ENCODE measurements at regions not wholly inside any gene's neighbourhood (a gene's known extent, or its start where the extent isn't known, plus 50 kb on each side); places are given as distances from the start of the nearest gene placed in this dataset.

GRCh38 chr11:86728562-86728961 lies 56.1 kb upstream of the ME3 start:
- Histone ChIP-seq H3K4me3 (ENCODE audit: low read depth, low read length) (no peak overlapping the region), H3K27ac (ENCODE audit: extremely low read depth, low read depth, low read length) (no peak overlapping the region), H3K4me1 (ENCODE audit: control insufficient read depth, insufficient read depth, low read length) (no peaks in the 10 kb centered on the region), H3K9me3 (ENCODE audit: control insufficient read depth, insufficient read depth, low read depth, low read length) (no peaks in the 10 kb centered on the region), H3K36me3 (ENCODE audit: control insufficient read depth in 2 of 2, insufficient read depth in 1 of 2, low read length in 2 of 2) (no peaks in the 10 kb centered on the region)
- CTCF ChIA-PET, result interaction anchor here (0.6 to 0.7 kb wide), 2 partner anchors 54 to 67 kb away, joined by 3 read pairs; no protein-coding TSS in a partner anchor
- TF ChIP-seq ZNF629 (tag by site-specific recombination; IDR thresholded peaks at IDR 0.05), result no peak
- no peak for TF ChIP-seq ZNF426 (tag by site-specific recombination; IDR thresholded peaks at IDR 0.05)
- TF ChIP-seq ZIC2 (tag by site-specific recombination; IDR thresholded peaks at IDR 0.05), result no peak
- no peak for TF ChIP-seq BCL11A (tag by site-specific recombination; IDR thresholded peaks at IDR 0.05; ENCODE audit: low read depth)
- no peak for TF ChIP-seq ZNF747 (tag by site-specific recombination; IDR thresholded peaks at IDR 0.05)
- POLR2A ChIA-PET, result no interaction called here

GRCh38 chr11:86726770-86727504 lies 54.5 kb upstream of the ME3 start:
- TF ChIP-seq SETDB1 (IDR thresholded peaks at IDR 0.05; ENCODE audit: insufficient read length, low read length) (no peak), SALL2 (tag by site-specific recombination; IDR thresholded peaks at IDR 0.05; ENCODE audit: borderline replicate concordance) (no peak), OVOL3 (tag by site-specific recombination; IDR thresholded peaks at IDR 0.05) (no peak), ZBTB10 (tag by site-specific recombination; IDR thresholded peaks at IDR 0.05) (no peak), ZBTB26 (tag by site-specific recombination; optimal IDR thresholded peaks at IDR 0.05) (no peak), OSR2 (tag by site-specific recombination; IDR thresholded peaks at IDR 0.05) (no peak), ZNF776 (tag by site-specific recombination; IDR thresholded peaks at IDR 0.05; ENCODE audit: borderline replicate concordance) (no peak), ZNF23 (tag by site-specific recombination; IDR thresholded peaks at IDR 0.05; ENCODE audit: borderline replicate concordance) (no peak), ZNF701 (tag by site-specific recombination; IDR thresholded peaks at IDR 0.05) (no peak), ZNF169 (tag by site-specific recombination; IDR thresholded peaks at IDR 0.05) (no peak), ZNF529 (tag by site-specific recombination; IDR thresholded peaks at IDR 0.05; ENCODE audit: insufficient replicate concordance) (no peak), ZNF302 (tag by site-specific recombination; IDR thresholded peaks at IDR 0.05; ENCODE audit: low read depth) (no peak), ZNF704 (tag by site-specific recombination; IDR thresholded peaks at IDR 0.05) (no peak), EGR2 (tag by site-specific recombination; IDR thresholded peaks at IDR 0.05; ENCODE audit: low read depth) (no peak), ZNF660 (tag by site-specific recombination; IDR thresholded peaks at IDR 0.05) (no peak), ZNF623 (tag by site-specific recombination; IDR thresholded peaks at IDR 0.05) (no peak), ZNF664 (tag by site-specific recombination; IDR thresholded peaks at IDR 0.05) (no peak)
- Histone ChIP-seq H3K4me3 (ENCODE audit: low read depth, low read length) (no peak overlapping the region), H3K27ac (ENCODE audit: extremely low read depth, low read depth, low read length) (no peak overlapping the region), H3K36me3 (ENCODE audit: control insufficient read depth in 2 of 2, insufficient read depth in 1 of 2, low read length in 2 of 2) (no peaks in the 10 kb centered on the region), H3K9me3 (ENCODE audit: control insufficient read depth, insufficient read depth, low read depth, low read length) (no peaks in the 10 kb centered on the region), H3K4me1 (ENCODE audit: control insufficient read depth, insufficient read depth, low read length) (no peaks in the 10 kb centered on the region)
- ChIA-PET CTCF (interaction anchor here (0.6 kb wide), 1 partner anchor 114 kb away, joined by 3 read pairs; no protein-coding TSS in a partner anchor), POLR2A (no interaction called here)

All from HEK293 (cell line).